HCT116 (cell line): ENCODE measurements at regions not wholly inside any gene's neighbourhood (a gene's known extent, or its start where the extent isn't known, plus 50 kb on each side); places are given as distances from the start of the nearest gene placed in this dataset.

Experiments used
- ATAC-seq: fragments of 200-7000 bp; cut with Tn5 transposase; 2 replicates; pipeline ENCODE4 v1.9.1; 2020; ENCODE audit warnings: mild to moderate bottlenecking, moderate library complexity
- BruUV-seq: library from RNA; stranded (reverse); fragments of 400-500 nt; replicated peaks from 2 replicates; lab custom pipeline; 2021; lab: Mats Ljungman, UMichigan
- CTCF ChIA-PET: fragments of 300-600 bp; sonication (Branson Sonifier 250); formaldehyde crosslinking; loops from one replicate; lab custom pipeline; 2021; ENCODE audit warnings: antibody characterized with exemption; lab: Charles Lee
- POLR2A ChIA-PET: fragments of 300-600, 350-600 bp; sonication (Branson Sonifier 250); formaldehyde crosslinking; loops from one replicate; lab custom pipeline; 2021; ENCODE audit warnings: antibody characterized with exemption; lab: Charles Lee
- RAD21 ChIA-PET, 2 experiments: fragments of 300-600 bp; sonication (Branson Sonifier 250); formaldehyde crosslinking; loops; one replicate each; lab custom pipeline; 2023; ENCODE audit warnings: low total read pairs in 2 of 2; ENCODE audit not compliant: uncharacterized antibody in 2 of 2, unreplicated experiment in 2 of 2, low non-redundant PET in 1 of 2; lab: Charles Lee
- DNase-seq: peaks from one replicate; pipeline ENCODE4 v3.0.0-alpha.2; 2010; ENCODE audit warnings: low read depth, low spot score
- H2AFZ ChIP-seq: fragments of 200-600 bp; shearing (Covaris generic), sonication (generic); 2 replicates; pipeline ENCODE4 v1.6.1; 2017; ENCODE audit warnings: low read depth, mixed run types, mixed read lengths, antibody characterized with exemption, low read length; ENCODE audit not compliant: poor library complexity, severe bottlenecking
- H3K27ac ChIP-seq: 2 replicates; pipeline ENCODE4 v1.5.1; 2012; ENCODE audit warnings: low read depth, low read length
- H3K27me3 ChIP-seq: fragments of 200-600 bp; sonication (generic); 2 replicates; pipeline ENCODE4 v1.6.1; 2016; ENCODE audit warnings: mixed run types, low read length, mixed read lengths; ENCODE audit not compliant: insufficient read depth
- H3K36me3 ChIP-seq, 2 experiments: fragments of 200-500 bp in 1 of 2; fragments of 200-600 bp in 1 of 2; sonication (Bioruptor generic) in 1 of 2; sonication (generic) in 1 of 2; 2 replicates each; pipeline versions ENCODE4 v1.5.1 to v1.6.1; 2014 to 2016; ENCODE audit warnings: low read length in 2 of 2, inconsistent platforms in 1 of 2, mixed read lengths in 1 of 2, mixed run types in 1 of 2; ENCODE audit not compliant: insufficient read depth in 2 of 2, control insufficient read depth in 1 of 2
- H3K4me1 ChIP-seq, 2 experiments: fragments of 200-600 bp in 1 of 2; sonication (generic) in 1 of 2; 2 replicates each; pipeline versions ENCODE4 v1.5.1 to v1.6.1; 2012 to 2017; ENCODE audit warnings: low read length in 2 of 2, inconsistent platforms in 1 of 2, mild to moderate bottlenecking in 1 of 2, mixed read lengths in 1 of 2, mixed run types in 1 of 2, moderate library complexity in 1 of 2; ENCODE audit not compliant: insufficient read depth in 2 of 2, control insufficient read depth in 1 of 2
- H3K4me2 ChIP-seq: fragments of 200-600 bp; sonication (generic); 2 replicates; pipeline ENCODE4 v1.6.1; 2017; ENCODE audit warnings: mixed run types, low read length, mixed read lengths
- H3K4me3 ChIP-seq, 2 experiments: fragments of 200-600 bp in 1 of 2; sonication (generic) in 1 of 2; replicated peaks in 1 of 2; 2 replicates each; pipeline ENCODE4 v1.5.1; 2011 to 2016; ENCODE audit warnings: low read length in 2 of 2, control low read depth in 1 of 2, low read depth in 1 of 2, mild to moderate bottlenecking in 1 of 2, mixed read lengths in 1 of 2, mixed run types in 1 of 2
- H3K79me2 ChIP-seq: fragments of 200-600 bp; sonication (generic); 2 replicates; pipeline ENCODE4 v1.6.1; 2017; ENCODE audit warnings: mild to moderate bottlenecking, mixed run types, low read length, moderate library complexity, mixed read lengths; ENCODE audit not compliant: insufficient read depth
- H3K9ac ChIP-seq: fragments of 200-600 bp; sonication (generic); 2 replicates; pipeline ENCODE4 v1.6.1; 2016; ENCODE audit warnings: low read length, mixed read lengths
- H3K9me2 ChIP-seq: fragments of 200-600 bp; sonication (generic), shearing (Covaris generic); 2 replicates; pipeline ENCODE4 v1.6.1; 2017; ENCODE audit warnings: mixed run types, mild to moderate bottlenecking, moderate library complexity; ENCODE audit not compliant: insufficient read depth
- H3K9me3 ChIP-seq, 2 experiments: fragments of 200-500 bp in 1 of 2; fragments of 200-600 bp in 1 of 2; sonication (Bioruptor generic) in 1 of 2; sonication (generic) in 1 of 2; 2 replicates each; pipeline ENCODE4 v1.6.1; 2014 to 2017; ENCODE audit warnings: low read length in 2 of 2, mixed read lengths in 2 of 2, inconsistent platforms in 1 of 2, low read depth in 1 of 2, mild to moderate bottlenecking in 1 of 2, mixed run types in 1 of 2, moderate library complexity in 1 of 2; ENCODE audit not compliant: control insufficient read depth in 1 of 2, insufficient read depth in 1 of 2
- H4K20me1 ChIP-seq: fragments of 200-600 bp; sonication (generic), shearing (Covaris generic); 2 replicates; pipeline ENCODE4 v1.6.1; 2017; ENCODE audit warnings: mixed run types, mild to moderate bottlenecking, moderate library complexity; ENCODE audit not compliant: insufficient read depth
- ATF3 ChIP-seq: IDR thresholded peaks from 2 replicates; pipeline ENCODE4 v1.6.1; 2012
- CBX3 ChIP-seq: IDR thresholded peaks from 2 replicates; pipeline ENCODE4 v1.6.1; 2012; ENCODE audit warnings: low read depth
- CEBPB ChIP-seq: IDR thresholded peaks from 2 replicates; pipeline ENCODE4 v1.6.1; 2012; ENCODE audit warnings: low read depth
- CTCF ChIP-seq, 3 experiments: fragments of 200-600 bp in 1 of 3; sonication (generic) in 1 of 3; IDR thresholded peaks in 2 of 3; conservative IDR thresholded peaks in 1 of 3; 2 replicates each; pipeline ENCODE4 v1.5.1; 2012 to 2017; ENCODE audit warnings: low read depth in 2 of 3, low read length in 2 of 3, antibody characterized with exemption in 1 of 3, borderline replicate concordance in 1 of 3, control low read depth in 1 of 3, mild to moderate bottlenecking in 1 of 3, mixed read lengths in 1 of 3, mixed run types in 1 of 3, moderate library complexity in 1 of 3; ENCODE audit not compliant: insufficient read depth in 1 of 3
- EGR1 ChIP-seq: IDR thresholded peaks from 2 replicates; pipeline ENCODE4 v1.6.1; 2012; ENCODE audit warnings: low read depth
- ELF1 ChIP-seq: IDR thresholded peaks from 2 replicates; pipeline ENCODE4 v1.6.1; 2012; ENCODE audit warnings: low read depth, borderline replicate concordance
- EZH2phosphoT487 ChIP-seq: fragments of 200-600 bp; IDR thresholded peaks from 2 replicates; pipeline ENCODE4 v1.6.1; 2018; ENCODE audit warnings: antibody characterized with exemption, borderline replicate concordance
- FOSL1 ChIP-seq: IDR thresholded peaks from 2 replicates; pipeline ENCODE4 v1.6.1; 2012; ENCODE audit warnings: low read depth
- JUND ChIP-seq: IDR thresholded peaks from 2 replicates; pipeline ENCODE4 v1.6.1; 2012
- MAX ChIP-seq: IDR thresholded peaks from 2 replicates; pipeline ENCODE4 v1.6.1; 2012
- POLR2A ChIP-seq: IDR thresholded peaks from 2 replicates; pipeline ENCODE4 v1.7.0; 2011; ENCODE audit warnings: borderline replicate concordance; ENCODE audit not compliant: insufficient read depth, insufficient read length; ENCODE audit errors: extremely low read depth
- RAD21 ChIP-seq: IDR thresholded peaks from 2 replicates; pipeline ENCODE4 v1.6.1; 2012; ENCODE audit warnings: low read depth, mild to moderate bottlenecking
- SP1 ChIP-seq: IDR thresholded peaks from 2 replicates; pipeline ENCODE4 v1.6.1; 2012; ENCODE audit warnings: low read depth
- SRF ChIP-seq: IDR thresholded peaks from 2 replicates; pipeline ENCODE4 v1.6.1; 2012; ENCODE audit warnings: low read depth
- TCF7L2 ChIP-seq: IDR thresholded peaks from 2 replicates; pipeline ENCODE4 v1.7.0; 2011; ENCODE audit warnings: borderline replicate concordance, inconsistent platforms; ENCODE audit not compliant: insufficient read depth, insufficient read length; ENCODE audit errors: extremely low read depth
- ZFX ChIP-seq: fragments of 450-650 bp; IDR thresholded peaks from 2 replicates; pipeline ENCODE4 v1.6.1; 2017
- intact Hi-C: fragments of 100-400 bp; cut with micrococcal nuclease; formaldehyde crosslinking; loops from 2 replicates; pipeline ENCODE4 v1.10.0; 2022

DNA sequence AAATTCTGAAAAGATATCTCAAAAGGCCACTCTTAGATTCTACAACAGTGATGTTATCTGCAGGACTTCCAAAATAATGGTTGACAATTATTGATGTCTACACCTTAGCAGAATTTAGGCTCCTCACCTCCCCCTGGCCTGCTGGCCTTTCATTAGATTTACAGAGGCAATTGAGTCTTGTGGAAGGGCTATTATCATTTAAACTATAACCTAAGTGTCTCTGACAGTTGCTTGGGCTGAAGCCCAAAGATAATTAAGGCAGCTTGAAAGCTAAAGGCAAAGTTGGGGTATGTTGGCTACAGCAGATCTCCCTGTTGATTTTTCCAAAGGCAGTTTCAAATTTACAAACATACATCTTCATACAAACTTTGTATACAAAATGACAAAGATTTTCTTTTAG is 912.3 kb downstream of the TAF11L14 start:
- Histone ChIP-seq H3K4me2 (no peak overlapping the region), H3K4me3 (no peak overlapping the region), H3K79me2 (no peaks in the 10 kb centered on the region), H3K9me3 (peaks cover 0 to 17% of the 10 kb centered on the region in 2 experiments; a peak in 2 of 4 replicates), H2AFZ (no peak overlapping the region), H3K27me3 (no peaks in the 10 kb centered on the region), H3K27ac (no peak overlapping the region)
- ATAC-seq (no peak), DNase-seq (no peak)
- POLR2A ChIA-PET, result no interaction called here
- RAD21 ChIA-PET, result no interaction called here
- no peak for TF ChIP-seq CTCF (IDR thresholded peaks at IDR 0.05 in 2 of 3, conservative IDR thresholded peaks at IDR 0.05 in 1 of 3; ENCODE audit: borderline replicate concordance in 1 of 3, insufficient read depth in 1 of 3, low read depth in 2 of 3, low read length in 2 of 3)
- no peak for TF ChIP-seq POLR2A
- no peak for TF ChIP-seq RAD21
- no peak for TF ChIP-seq MAX
- no peak for TF ChIP-seq SRF
- no peak for TF ChIP-seq ATF3
- TF ChIP-seq ELF1, result no peak
- TF ChIP-seq TCF7L2, result no peak
- TF ChIP-seq EGR1, result no peak
- TF ChIP-seq CBX3, result no peak
- no peak for TF ChIP-seq JUND
- TF ChIP-seq FOSL1, result no peak
- TF ChIP-seq SP1, result no peak
- no peak for TF ChIP-seq ZFX
- no peak for TF ChIP-seq EZH2phosphoT487
- no peak for TF ChIP-seq CEBPB
- TF ChIP-seq, all 23 proteins: peak for 0
- CTCF ChIA-PET, result no interaction called here
- Histone ChIP-seq H3K9ac (no peak overlapping the region), H3K9me2 (no peaks in the 10 kb centered on the region), H4K20me1 (no peaks in the 10 kb centered on the region), H3K4me1 (no peaks in the 10 kb centered on the region), H3K36me3 (no peaks in the 10 kb centered on the region)
- intact Hi-C loops, result no loop called here
- no TSS peak for BruUV-seq
